ENCODE measurements at regions not wholly inside any gene's neighbourhood (a gene's known extent, or its start where the extent isn't known, plus 50 kb on each side); places are given as distances from the start of the nearest gene placed in this dataset.

- no peak for DNase-seq (ENCODE audit: low read depth in 1 of 2, low spot score in 1 of 2)
Measured at GRCh38 chrX:68998716-68999115, 166.5 kb downstream of the PJA1 start.

GRCh38 chrX:68997911-68998310 is 167.3 kb downstream of the PJA1 start:
- DNase-seq (ENCODE audit: low read depth in 1 of 2, low spot score in 1 of 2) = no peak

GRCh38 chrX:68997511-68997910 is 167.7 kb downstream of the PJA1 start:
- no peak for DNase-seq (ENCODE audit: low read depth in 1 of 2, low spot score in 1 of 2)

GRCh38 chrX:68995780-68996551 is 167.1 kb downstream of the EFNB1 start:
- no peak for DNase-seq (ENCODE audit: low read depth in 1 of 2, low spot score in 1 of 2)

GRCh38 chrX:68995386-68995779 is 166.6 kb downstream of the EFNB1 start:
- DNase-seq (ENCODE audit: low read depth in 1 of 2, low spot score in 1 of 2) = no peak

GRCh38 chrX:68994891-68995255 is 166.1 kb downstream of the EFNB1 start:
- DNase-seq (ENCODE audit: low read depth in 1 of 2, low spot score in 1 of 2) = no peak

GRCh38 chrX:68994135-68994890 is 165.5 kb downstream of the EFNB1 start:
- no peak for DNase-seq (ENCODE audit: low read depth in 1 of 2, low spot score in 1 of 2)

GRCh38 chrX:68992821-68993397 is 164.1 kb downstream of the EFNB1 start:
- no peak for DNase-seq (ENCODE audit: low read depth in 1 of 2, low spot score in 1 of 2)

- DNase-seq (ENCODE audit: low read depth in 1 of 2, low spot score in 1 of 2) = no peak
Measured at GRCh38 chrX:68991691-68992345, 163.0 kb downstream of the EFNB1 start.

- DNase-seq (ENCODE audit: low read depth in 1 of 2, low spot score in 1 of 2) = no peak
Measured at GRCh38 chrX:68990948-68991347, 162.1 kb downstream of the EFNB1 start.

GRCh38 chrX:68989865-68990606 is 161.2 kb downstream of the EFNB1 start:
- DNase-seq (ENCODE audit: low read depth in 1 of 2, low spot score in 1 of 2) = no peak

- DNase-seq (ENCODE audit: low read depth in 1 of 2, low spot score in 1 of 2) = no peak
Measured at GRCh38 chrX:68989456-68989855, 160.6 kb downstream of the EFNB1 start.

GRCh38 chrX:68988865-68989264 is 160.0 kb downstream of the EFNB1 start:
- DNase-seq (ENCODE audit: low read depth in 1 of 2, low spot score in 1 of 2) = no peak

GRCh38 chrX:68985135-68985755 is 156.4 kb downstream of the EFNB1 start:
- DNase-seq (ENCODE audit: low read depth in 1 of 2, low spot score in 1 of 2) = no peak

- no peak for DNase-seq (ENCODE audit: low read depth in 1 of 2, low spot score in 1 of 2)
Measured at GRCh38 chrX:68983004-68983857, 154.4 kb downstream of the EFNB1 start.

GRCh38 chrX:68982476-68982875 is 153.7 kb downstream of the EFNB1 start:
- no peak for DNase-seq (ENCODE audit: low read depth in 1 of 2, low spot score in 1 of 2)

GRCh38 chrX:68980906-68981616 is 152.2 kb downstream of the EFNB1 start:
- no peak for DNase-seq (ENCODE audit: low read depth in 1 of 2, low spot score in 1 of 2)

- DNase-seq (ENCODE audit: low read depth in 1 of 2, low spot score in 1 of 2) = no peak
Measured at GRCh38 chrX:68978655-68979054, 149.8 kb downstream of the EFNB1 start.

GRCh38 chrX:68978255-68978654 is 149.4 kb downstream of the EFNB1 start:
- DNase-seq (ENCODE audit: low read depth in 1 of 2, low spot score in 1 of 2) = no peak
